SU-DHL-6 (cell line): ENCODE measurements at regions not wholly inside any gene's neighbourhood (a gene's known extent, or its start where the extent isn't known, plus 50 kb on each side); places are given as distances from the start of the nearest gene placed in this dataset.

ENCODE experiments used
- H2AFZ ChIP-seq: fragments of 200-600 bp; sonication (generic); 2 replicates; pipeline ENCODE4 v1.6.1; 2014; ENCODE audit warnings: low read depth, mild to moderate bottlenecking, moderate library complexity, mixed read lengths, antibody characterized with exemption, low read length; ENCODE audit not compliant: severe bottlenecking
- H3F3A ChIP-seq: fragments of 200-600 bp; shearing (Covaris generic); 2 replicates; pipeline ENCODE4 v1.6.0; 2016; ENCODE audit warnings: antibody characterized with exemption, mild to moderate bottlenecking; ENCODE audit not compliant: insufficient read depth
- H3K27ac ChIP-seq: fragments of 200-600 bp; sonication (generic); 2 replicates; pipeline ENCODE4 v1.5.1; 2016; ENCODE audit warnings: low read depth, mild to moderate bottlenecking, low read length, moderate library complexity, mixed read lengths
- H3K27me3 ChIP-seq: fragments of 200-600 bp; sonication (generic), shearing (Covaris generic); 2 replicates; pipeline ENCODE4 v1.6.0; 2014; ENCODE audit warnings: mild to moderate bottlenecking, low read length
- H3K36me3 ChIP-seq: fragments of 200-600 bp; sonication (generic); 2 replicates; pipeline ENCODE4 v1.6.1; 2014; ENCODE audit warnings: mild to moderate bottlenecking, low read length, mixed read lengths
- H3K4me2 ChIP-seq: fragments of 300-600, 200-600 bp; shearing (Covaris generic), sonication (generic); 2 replicates; pipeline ENCODE4 v1.6.0; 2014; ENCODE audit warnings: low read length, low read depth, mild to moderate bottlenecking; ENCODE audit not compliant: poor library complexity, severe bottlenecking
- H3K4me3 ChIP-seq: fragments of 200-600 bp; sonication (generic); 2 replicates; pipeline ENCODE4 v1.5.1; 2014; ENCODE audit warnings: antibody characterized with exemption, low read length, mild to moderate bottlenecking, mixed read lengths; ENCODE audit not compliant: insufficient read depth, poor library complexity, severe bottlenecking
- H3K79me2 ChIP-seq: fragments of 200-600 bp; sonication (generic); 2 replicates; pipeline ENCODE4 v1.6.1; 2014; ENCODE audit warnings: mild to moderate bottlenecking, low read length, moderate library complexity; ENCODE audit not compliant: insufficient read depth
- H3K9ac ChIP-seq: fragments of 200-600 bp; sonication (generic); 2 replicates; pipeline ENCODE4 v1.7.0; 2014; ENCODE audit warnings: mild to moderate bottlenecking, low read length
- H3K9me2 ChIP-seq: fragments of 200-600 bp; sonication (generic); replicated peaks from 2 replicates; pipeline ENCODE4 v1.6.1; 2014; ENCODE audit warnings: low read length; ENCODE audit not compliant: insufficient read depth
- H3K9me3 ChIP-seq: fragments of 200-600 bp; sonication (generic); 2 replicates; pipeline ENCODE4 v1.6.1; 2014; ENCODE audit warnings: low read length, mixed read lengths; ENCODE audit not compliant: insufficient read depth
- H4K20me1 ChIP-seq: fragments of 200-600 bp; sonication (generic); 2 replicates; pipeline ENCODE4 v1.6.1; 2014; ENCODE audit warnings: low read depth, mild to moderate bottlenecking, antibody characterized with exemption, low read length, moderate library complexity, mixed read lengths
- EZH2phosphoT487 ChIP-seq: fragments of 200-600 bp; sonication (generic), shearing (Covaris generic); conservative IDR thresholded peaks from 2 replicates; pipeline ENCODE4 v1.6.1; 2018; ENCODE audit warnings: mild to moderate bottlenecking, antibody characterized with exemption, low read length, moderate library complexity, mixed read lengths
- TF ChIP-seq, protein P1 (sequence below): fragments of 200-600 bp; sonication (generic); IDR thresholded peaks from one replicate; pipeline ENCODE4 v1.5.1; 2017; ENCODE audit warnings: antibody characterized with exemption, mild to moderate bottlenecking, low read length, moderate library complexity; ENCODE audit not compliant: insufficient read depth, poor library complexity, severe bottlenecking

DNA sequence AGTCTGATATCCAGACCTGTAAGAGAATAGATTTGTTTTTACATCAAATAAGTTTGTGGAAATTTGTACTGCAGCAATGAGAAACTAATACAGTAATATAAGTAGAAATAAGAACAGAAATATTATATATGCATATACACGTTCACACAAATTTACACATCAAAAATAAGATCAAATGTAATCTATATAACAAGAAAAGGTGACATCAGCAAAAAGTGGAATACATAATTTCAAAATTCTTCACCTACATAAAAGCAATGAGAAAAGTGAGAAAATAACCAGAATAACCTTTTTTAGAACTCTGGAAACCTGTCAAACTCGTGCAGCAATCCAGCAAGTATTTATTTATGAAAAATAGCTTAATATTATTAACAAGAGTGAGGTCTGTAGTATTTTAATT, 1124.6 kb upstream of the ATXN7L3B start:
- no peaks in the 10 kb centered on the region for H3F3A ChIP-seq
- H3K4me3 ChIP-seq: no peak overlapping the region
- H3K9me3 ChIP-seq: no peaks in the 10 kb centered on the region
- no peaks in the 10 kb centered on the region for H3K9me2 ChIP-seq
- H3K36me3 ChIP-seq: no peaks in the 10 kb centered on the region
- no peaks in the 10 kb centered on the region for H3K27me3 ChIP-seq
- no peak overlapping the region for H3K27ac ChIP-seq
- no peak overlapping the region for H3K9ac ChIP-seq
- no peak overlapping the region for H2AFZ ChIP-seq
- TF ChIP-seq, protein P1, sequence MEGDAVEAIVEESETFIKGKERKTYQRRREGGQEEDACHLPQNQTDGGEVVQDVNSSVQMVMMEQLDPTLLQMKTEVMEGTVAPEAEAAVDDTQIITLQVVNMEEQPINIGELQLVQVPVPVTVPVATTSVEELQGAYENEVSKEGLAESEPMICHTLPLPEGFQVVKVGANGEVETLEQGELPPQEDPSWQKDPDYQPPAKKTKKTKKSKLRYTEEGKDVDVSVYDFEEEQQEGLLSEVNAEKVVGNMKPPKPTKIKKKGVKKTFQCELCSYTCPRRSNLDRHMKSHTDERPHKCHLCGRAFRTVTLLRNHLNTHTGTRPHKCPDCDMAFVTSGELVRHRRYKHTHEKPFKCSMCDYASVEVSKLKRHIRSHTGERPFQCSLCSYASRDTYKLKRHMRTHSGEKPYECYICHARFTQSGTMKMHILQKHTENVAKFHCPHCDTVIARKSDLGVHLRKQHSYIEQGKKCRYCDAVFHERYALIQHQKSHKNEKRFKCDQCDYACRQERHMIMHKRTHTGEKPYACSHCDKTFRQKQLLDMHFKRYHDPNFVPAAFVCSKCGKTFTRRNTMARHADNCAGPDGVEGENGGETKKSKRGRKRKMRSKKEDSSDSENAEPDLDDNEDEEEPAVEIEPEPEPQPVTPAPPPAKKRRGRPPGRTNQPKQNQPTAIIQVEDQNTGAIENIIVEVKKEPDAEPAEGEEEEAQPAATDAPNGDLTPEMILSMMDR: no peak
- no peak for TF ChIP-seq EZH2phosphoT487
- H3K79me2 ChIP-seq: no peaks in the 10 kb centered on the region
- H4K20me1 ChIP-seq: no peaks in the 10 kb centered on the region
- no peak overlapping the region for H3K4me2 ChIP-seq

DNA sequence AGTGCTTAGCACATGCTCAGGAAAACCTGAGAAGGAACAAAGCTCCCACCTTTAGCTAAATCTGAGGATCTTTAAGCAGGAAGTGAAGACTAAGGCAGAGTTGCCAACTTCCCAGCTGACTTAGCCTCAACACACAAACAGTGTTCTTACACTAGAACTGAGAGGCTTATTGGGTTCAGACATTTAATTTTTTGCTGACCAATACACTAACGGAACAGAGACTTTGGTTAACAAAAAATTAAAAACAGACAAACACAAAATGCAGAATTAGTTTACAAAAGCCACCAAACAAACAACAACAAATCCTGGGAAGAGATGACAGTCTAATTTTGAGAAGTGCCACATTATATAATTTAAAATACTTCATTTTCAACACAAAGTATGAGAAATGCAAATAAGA, 1123.7 kb upstream of the ATXN7L3B start:
- TF ChIP-seq EZH2phosphoT487: no peak
- TF ChIP-seq, protein P1: no peak

DNA sequence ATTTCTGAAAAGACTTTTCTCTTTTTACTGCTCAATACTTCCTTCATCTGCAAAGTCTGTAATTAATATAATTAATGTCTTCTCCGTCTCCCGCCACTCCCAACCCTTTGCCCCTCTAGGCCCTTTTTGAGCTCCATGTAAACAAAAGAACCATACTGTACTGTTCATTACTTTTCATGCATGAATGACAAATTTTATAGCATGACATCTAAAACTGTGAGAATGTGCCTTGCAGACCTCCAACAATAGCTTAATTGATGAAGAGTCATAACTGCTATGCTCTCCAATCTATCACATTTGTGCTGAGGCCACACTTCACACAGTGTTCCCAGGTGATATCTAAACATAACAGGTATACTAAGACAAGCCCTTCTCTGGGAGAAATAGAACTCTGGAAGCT, 1122.7 kb upstream of the ATXN7L3B start:
- H3K27ac ChIP-seq: no peak overlapping the region
- H3F3A ChIP-seq: no peaks in the 10 kb centered on the region
- H3K36me3 ChIP-seq: no peaks in the 10 kb centered on the region
- no peak overlapping the region for H2AFZ ChIP-seq
- TF ChIP-seq, protein P1: no peak
- TF ChIP-seq EZH2phosphoT487: no peak
- H3K9me2 ChIP-seq: no peaks in the 10 kb centered on the region
- H3K27me3 ChIP-seq: no peaks in the 10 kb centered on the region
- H3K79me2 ChIP-seq: no peaks in the 10 kb centered on the region
- H3K4me2 ChIP-seq: no peak overlapping the region
- no peak overlapping the region for H3K4me3 ChIP-seq
- H3K9me3 ChIP-seq: no peaks in the 10 kb centered on the region
- H4K20me1 ChIP-seq: no peaks in the 10 kb centered on the region
- H3K9ac ChIP-seq: no peak overlapping the region

More for the DNA sequence above, 1123.7 kb upstream of the ATXN7L3B start:
- H3K4me2 ChIP-seq: no peak overlapping the region
- H2AFZ ChIP-seq: no peak overlapping the region
- H3K9me2 ChIP-seq: no peaks in the 10 kb centered on the region
- no peak overlapping the region for H3K9ac ChIP-seq
- H3K36me3 ChIP-seq: no peaks in the 10 kb centered on the region
- H3K9me3 ChIP-seq: no peaks in the 10 kb centered on the region
- H4K20me1 ChIP-seq: no peaks in the 10 kb centered on the region
- no peaks in the 10 kb centered on the region for H3F3A ChIP-seq
- H3K27me3 ChIP-seq: no peaks in the 10 kb centered on the region
- no peak overlapping the region for H3K4me3 ChIP-seq
- no peaks in the 10 kb centered on the region for H3K79me2 ChIP-seq
- H3K27ac ChIP-seq: no peak overlapping the region
